PC-3 (cell line): ENCODE measurements at regions not wholly inside any gene's neighbourhood (a gene's known extent, or its start where the extent isn't known, plus 50 kb on each side); places are given as distances from the start of the nearest gene placed in this dataset.

Source experiments
- ATAC-seq: fragments of 200-7000 bp; cut with Tn5 transposase; 2 replicates; pipeline ENCODE4 v1.9.1; 2020; ENCODE audit warnings: mild to moderate bottlenecking, moderate library complexity
- BruUV-seq: library from RNA; stranded (reverse); fragments of 400-500 nt; replicated peaks from 2 replicates; lab custom pipeline; 2021; lab: Mats Ljungman, UMichigan
- CTCF ChIA-PET: fragments of 300-600 bp; sonication (Branson Sonifier 250); formaldehyde crosslinking; loops from one replicate; lab custom pipeline; 2022; ENCODE audit warnings: antibody characterized with exemption; lab: Charles Lee
- POLR2A ChIA-PET: fragments of 300-600 bp; sonication (Branson Sonifier 250); formaldehyde crosslinking; loops from one replicate; lab custom pipeline; 2022; ENCODE audit warnings: antibody characterized with exemption; ENCODE audit not compliant: unreplicated experiment; lab: Charles Lee
- DNase-seq: peaks from one replicate; pipeline ENCODE4 v3.0.0-alpha.2; 2015
- H2AFZ ChIP-seq: fragments of 300-600 bp; sonication (generic); 2 replicates; pipeline ENCODE4 v1.6.0; 2016; ENCODE audit warnings: antibody characterized with exemption, low read length
- H3F3A ChIP-seq: fragments of 300-600 bp; sonication (generic); one replicate; pipeline ENCODE4 v1.6.0; 2017; ENCODE audit warnings: antibody characterized with exemption, low read length, control low read depth, mild to moderate bottlenecking; ENCODE audit not compliant: unreplicated experiment
- H3K27ac ChIP-seq: fragments of 300-600 bp; sonication (generic); 2 replicates; pipeline ENCODE4 v1.5.1; 2016; ENCODE audit warnings: mild to moderate bottlenecking, low read length
- H3K27me3 ChIP-seq: fragments of 300-600 bp; sonication (generic); 2 replicates; pipeline ENCODE4 v1.6.1; 2016; ENCODE audit warnings: low read length, mixed read lengths
- H3K36me3 ChIP-seq: fragments of 300-600 bp; sonication (generic); 2 replicates; pipeline ENCODE4 v1.6.1; 2016; ENCODE audit warnings: low read depth, mixed run types, low read length, mixed read lengths
- H3K4me1 ChIP-seq: fragments of 300-600 bp; sonication (generic); 2 replicates; pipeline ENCODE4 v1.5.1; 2016; ENCODE audit warnings: low read length; ENCODE audit not compliant: insufficient read depth
- H3K4me2 ChIP-seq: fragments of 300-600 bp; sonication (generic); 2 replicates; pipeline ENCODE4 v1.6.0; 2016; ENCODE audit warnings: low read length
- H3K4me3 ChIP-seq: fragments of 300-600 bp; sonication (generic); 2 replicates; pipeline ENCODE4 v1.5.1; 2016; ENCODE audit warnings: mild to moderate bottlenecking, low read length, mixed read lengths
- H3K79me2 ChIP-seq: fragments of 300-600 bp; sonication (generic); 2 replicates; pipeline ENCODE4 v1.6.1; 2017; ENCODE audit warnings: low read length, mixed read lengths
- H3K9ac ChIP-seq: fragments of 300-600 bp; sonication (generic); 2 replicates; pipeline ENCODE4 v1.6.0; 2016; ENCODE audit warnings: mild to moderate bottlenecking, low read length
- H3K9me2 ChIP-seq: fragments of 300-600 bp; sonication (generic); replicated peaks from 2 replicates; pipeline ENCODE4 v1.6.1; 2016; ENCODE audit warnings: mixed run types, low read length, mixed read lengths
- H3K9me3 ChIP-seq: fragments of 300-600 bp; sonication (generic); 2 replicates; pipeline ENCODE4 v1.6.1; 2016; ENCODE audit warnings: low read length, mixed read lengths
- H4K20me1 ChIP-seq: fragments of 300-600 bp; sonication (generic); 2 replicates; pipeline ENCODE4 v1.6.1; 2016; ENCODE audit warnings: low read length, mixed read lengths
- CTCF ChIP-seq: fragments of 300-600 bp; sonication (generic); conservative IDR thresholded peaks from 2 replicates; pipeline ENCODE4 v1.5.1; 2017; ENCODE audit warnings: antibody characterized with exemption, low read depth, mild to moderate bottlenecking, low read length
- EZH2 ChIP-seq: fragments of 300-600 bp; sonication (generic); IDR thresholded peaks from one replicate; pipeline ENCODE4 v1.6.1; 2017; ENCODE audit warnings: antibody characterized with exemption, mild to moderate bottlenecking, low read length; ENCODE audit not compliant: unreplicated experiment
- EZH2phosphoT487 ChIP-seq: fragments of 300-600 bp; sonication (generic); IDR thresholded peaks from 2 replicates; pipeline ENCODE4 v1.6.1; 2018; ENCODE audit warnings: mild to moderate bottlenecking, antibody characterized with exemption, low read length, borderline replicate concordance
- intact Hi-C: fragments of 100-400 bp; cut with micrococcal nuclease; formaldehyde crosslinking; loops from 2 replicates; pipeline ENCODE4 v1.9.0; 2023

GRCh38 chr3:135806317-135806716 is 159.2 kb upstream of the PPP2R3A start:
- H2AFZ ChIP-seq, result no peak overlapping the region
- no peaks in the 10 kb centered on the region for H3K9me3 ChIP-seq
- DNase-seq (no peak), ATAC-seq (no peak)
- H3F3A ChIP-seq, result no peaks in the 10 kb centered on the region
- ChIA-PET POLR2A (no interaction called here), CTCF (no interaction called here)
- H3K9ac ChIP-seq, result no peak overlapping the region
- no peaks in the 10 kb centered on the region for H3K79me2 ChIP-seq
- H3K36me3 ChIP-seq, result no peaks in the 10 kb centered on the region
- intact Hi-C loops, result no loop called here
- no peaks in the 10 kb centered on the region for H3K4me1 ChIP-seq
- H3K9me2 ChIP-seq, result no peaks in the 10 kb centered on the region
- H3K4me3 ChIP-seq, result no peak overlapping the region
- H3K4me2 ChIP-seq, result no peak overlapping the region
- no TSS peak for BruUV-seq
- no peak overlapping the region for H3K27ac ChIP-seq
- no peak for TF ChIP-seq EZH2
- TF ChIP-seq CTCF, result no peak
- TF ChIP-seq EZH2phosphoT487, result no peak
- H4K20me1 ChIP-seq, result no peaks in the 10 kb centered on the region
- H3K27me3 ChIP-seq, result peaks cover 8% of the 10 kb centered on the region; the same call in 1 of the 2 replicates

- BruUV-seq, result no TSS peak
- intact Hi-C loops, result no loop called here
- Histone ChIP-seq H3K27ac (no peak overlapping the region), H3F3A (no peaks in the 10 kb centered on the region), H3K4me1 (no peaks in the 10 kb centered on the region), H3K9me2 (no peaks in the 10 kb centered on the region), H3K4me3 (no peak overlapping the region), H3K4me2 (no peak overlapping the region), H3K9ac (no peak overlapping the region), H3K79me2 (no peaks in the 10 kb centered on the region), H3K27me3 (peaks cover 23% of the 10 kb centered on the region), H4K20me1 (no peaks in the 10 kb centered on the region), H3K36me3 (no peaks in the 10 kb centered on the region), H3K9me3 (no peaks in the 10 kb centered on the region), H2AFZ (no peak overlapping the region)
- TF ChIP-seq EZH2, result no peak
- TF ChIP-seq EZH2phosphoT487, result no peak
- no peak for ATAC-seq
- CTCF ChIA-PET, result no interaction called here
- DNase-seq, result no peak
- POLR2A ChIA-PET, result no interaction called here
Measured at GRCh38 chr3:135807879-135808278, 157.6 kb upstream of the PPP2R3A start.

- Histone ChIP-seq H3K4me2 (no peak overlapping the region), H2AFZ (no peak overlapping the region), H3K79me2 (no peaks in the 10 kb centered on the region), H3K4me3 (no peak overlapping the region), H3K27ac (no peak overlapping the region), H3K9ac (no peak overlapping the region), H3K9me3 (no peaks in the 10 kb centered on the region), H3K9me2 (no peaks in the 10 kb centered on the region), H3K36me3 (no peaks in the 10 kb centered on the region), H3F3A (no peaks in the 10 kb centered on the region), H3K4me1 (no peaks in the 10 kb centered on the region), H4K20me1 (no peaks in the 10 kb centered on the region), H3K27me3 (peaks cover 27% of the 10 kb centered on the region)
- ChIA-PET POLR2A (interaction anchor here (0.6 kb wide), 1 partner anchor 785 kb away, joined by 8 read pairs; no protein-coding TSS in a partner anchor), CTCF (no interaction called here)
- ATAC-seq (no peak), DNase-seq (no peak)
- no TSS peak for BruUV-seq
- no peak for TF ChIP-seq EZH2
- TF ChIP-seq CTCF, result no peak
- TF ChIP-seq EZH2phosphoT487, result no peak
- intact Hi-C loops, result no loop called here
Measured at GRCh38 chr3:135809021-135809634, 156.4 kb upstream of the PPP2R3A start.
